ENCODE measurements at regions not wholly inside any gene's neighbourhood (a gene's known extent, or its start where the extent isn't known, plus 50 kb on each side); places are given as distances from the start of the nearest gene placed in this dataset.
A peak's percentile ranks its signal among the peaks of the same experiment; 100 is the strongest.

DNA sequence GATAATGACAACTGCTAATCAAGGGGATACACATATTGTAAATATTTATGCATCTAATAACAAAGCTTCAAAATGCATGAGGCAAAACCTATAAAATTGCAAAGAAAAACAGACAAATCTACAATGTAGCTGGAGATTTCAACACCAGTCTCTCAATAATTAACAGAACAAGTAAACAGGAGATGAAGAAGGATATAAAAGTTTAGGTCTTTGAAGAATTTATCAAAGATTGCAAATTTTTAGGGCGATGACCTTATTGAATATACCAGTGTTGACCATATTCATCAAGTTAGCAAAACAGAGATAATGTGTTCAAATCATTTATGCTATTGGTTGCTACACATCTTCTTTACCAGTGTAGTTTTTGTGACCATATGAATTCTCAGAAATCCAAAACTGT, 237.8 kb upstream of the SGK1 start:
- no peak overlapping the region for H3K4me3 ChIP-seq (ENCODE audit: low read length in 2 of 2)
- no peak overlapping the region for H3K4ac ChIP-seq (ENCODE audit: low read length)
- no peak overlapping the region for H2BK120ac ChIP-seq (ENCODE audit: low read depth, low read length)
- H4K8ac ChIP-seq (ENCODE audit: low read depth, low read length), result no peak overlapping the region
- no peak overlapping the region for H2BK5ac ChIP-seq (ENCODE audit: low read length)
- H3K9me3 ChIP-seq (replicated peaks in 1 of 2; ENCODE audit: control insufficient read depth in 2 of 2, insufficient read depth in 1 of 2, low read depth in 1 of 2, low read length in 2 of 2), result no peaks in the 10 kb centered on the region
- DNase-seq (ENCODE audit: low spot score), result no peak
- H3K27me3 ChIP-seq (ENCODE audit: control insufficient read depth in 3 of 3, insufficient read depth in 3 of 3, low read depth in 1 of 3, low read length in 3 of 3), result no peaks in the 10 kb centered on the region
- no peak overlapping the region for H2AK5ac ChIP-seq (ENCODE audit: low read depth, low read length)
- no peak overlapping the region for H3K18ac ChIP-seq (ENCODE audit: low read length)
- no peak overlapping the region for H2BK15ac ChIP-seq (ENCODE audit: low read length)
- H2AFZ ChIP-seq (ENCODE audit: low read length), result no peak overlapping the region
- H3K4me2 ChIP-seq (ENCODE audit: insufficient read depth, low read length, poor library complexity, severe bottlenecking), result no peak overlapping the region
- no peak overlapping the region for H3K27ac ChIP-seq (replicated peaks; ENCODE audit: low read length)
- no peaks in the 10 kb centered on the region for H3K79me1 ChIP-seq (ENCODE audit: low read depth, low read length)
- H3K23ac ChIP-seq (ENCODE audit: low read depth, low read length, poor library complexity), result no peak overlapping the region
- H4K91ac ChIP-seq (ENCODE audit: low read depth, low read length, poor library complexity), result no peak overlapping the region
- no peaks in the 10 kb centered on the region for H3K36me3 ChIP-seq (replicated peaks in 1 of 2; ENCODE audit: control insufficient read depth in 2 of 2, insufficient read depth in 2 of 2, low read length in 2 of 2)
- no CpG with 5 or more reads among the region's 1 CpG for WGBS, 2 donors (ENCODE audit: extremely low coverage in 2 of 2, insufficient read length in 2 of 2, insufficient replicate concordance in 1 of 2)
- H2BK12ac ChIP-seq (ENCODE audit: low read length), result no peak overlapping the region
- H3K14ac ChIP-seq (ENCODE audit: low read length), result no peak overlapping the region
- no peak overlapping the region for H3K9ac ChIP-seq (ENCODE audit: low read depth, low read length, poor library complexity)
- H3K4me1 ChIP-seq (ENCODE audit: control insufficient read depth in 2 of 2, insufficient read depth in 1 of 2, low read depth in 1 of 2, low read length in 2 of 2), result peaks cover 0 to 11% of the 10 kb centered on the region in 2 donors

DNA sequence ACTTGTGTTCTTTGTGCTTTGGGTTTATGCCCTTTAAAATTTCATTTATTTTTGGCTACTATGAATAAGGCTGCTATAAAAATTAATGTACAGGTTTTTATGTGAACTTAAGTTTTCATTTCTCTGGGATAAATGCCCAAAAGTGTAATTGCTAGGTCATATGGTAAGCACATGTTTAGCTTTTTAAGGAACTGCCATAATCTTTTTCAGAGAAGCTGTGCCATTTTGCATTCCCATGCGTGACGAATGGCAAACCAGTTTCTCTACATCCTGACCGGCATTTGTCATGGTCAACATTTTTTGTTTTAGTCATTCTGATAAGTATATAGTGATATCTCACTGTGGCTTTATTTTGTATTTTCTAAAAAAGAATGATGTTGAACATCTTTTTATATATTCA, 236.0 kb upstream of the SGK1 start:
- Histone ChIP-seq H2BK5ac (ENCODE audit: low read length) (no peak overlapping the region), H3K14ac (ENCODE audit: low read length) (no peak overlapping the region), H3K27me3 (ENCODE audit: control insufficient read depth in 3 of 3, insufficient read depth in 3 of 3, low read depth in 1 of 3, low read length in 3 of 3) (no peaks in the 10 kb centered on the region), H2AFZ (ENCODE audit: low read length) (no peak overlapping the region), H3K36me3 (replicated peaks in 1 of 2; ENCODE audit: control insufficient read depth in 2 of 2, insufficient read depth in 2 of 2, low read length in 2 of 2) (no peaks in the 10 kb centered on the region), H4K8ac (ENCODE audit: low read depth, low read length) (no peak overlapping the region), H3K4me2 (ENCODE audit: insufficient read depth, low read length, poor library complexity, severe bottlenecking) (no peak overlapping the region), H3K27ac (replicated peaks; ENCODE audit: low read length) (no peak overlapping the region), H3K4me3 (ENCODE audit: low read length in 2 of 2) (no peak overlapping the region), H2BK12ac (ENCODE audit: low read length) (no peak overlapping the region), H3K18ac (ENCODE audit: low read length) (no peak overlapping the region), H2BK120ac (ENCODE audit: low read depth, low read length) (no peak overlapping the region), H4K91ac (ENCODE audit: low read depth, low read length, poor library complexity) (no peak overlapping the region), H3K9ac (ENCODE audit: low read depth, low read length, poor library complexity) (no peak overlapping the region), H2AK5ac (ENCODE audit: low read depth, low read length) (no peak overlapping the region), H3K4ac (ENCODE audit: low read length) (no peak overlapping the region), H3K23ac (ENCODE audit: low read depth, low read length, poor library complexity) (no peak overlapping the region), H3K79me1 (ENCODE audit: low read depth, low read length) (no peaks in the 10 kb centered on the region), H3K9me3 (replicated peaks in 1 of 2; ENCODE audit: control insufficient read depth in 2 of 2, insufficient read depth in 1 of 2, low read depth in 1 of 2, low read length in 2 of 2) (no peaks in the 10 kb centered on the region), H3K4me1 (ENCODE audit: control insufficient read depth in 2 of 2, insufficient read depth in 1 of 2, low read depth in 1 of 2, low read length in 2 of 2) (peaks cover 0 to 15% of the 10 kb centered on the region in 2 donors), H2BK15ac (ENCODE audit: low read length) (no peak overlapping the region)
- no CpG with 5 or more reads among the region's 3 CpGs for WGBS, 2 donors (ENCODE audit: extremely low coverage in 2 of 2, insufficient read length in 2 of 2, insufficient replicate concordance in 1 of 2)
- no peak for DNase-seq (ENCODE audit: low spot score)

DNA sequence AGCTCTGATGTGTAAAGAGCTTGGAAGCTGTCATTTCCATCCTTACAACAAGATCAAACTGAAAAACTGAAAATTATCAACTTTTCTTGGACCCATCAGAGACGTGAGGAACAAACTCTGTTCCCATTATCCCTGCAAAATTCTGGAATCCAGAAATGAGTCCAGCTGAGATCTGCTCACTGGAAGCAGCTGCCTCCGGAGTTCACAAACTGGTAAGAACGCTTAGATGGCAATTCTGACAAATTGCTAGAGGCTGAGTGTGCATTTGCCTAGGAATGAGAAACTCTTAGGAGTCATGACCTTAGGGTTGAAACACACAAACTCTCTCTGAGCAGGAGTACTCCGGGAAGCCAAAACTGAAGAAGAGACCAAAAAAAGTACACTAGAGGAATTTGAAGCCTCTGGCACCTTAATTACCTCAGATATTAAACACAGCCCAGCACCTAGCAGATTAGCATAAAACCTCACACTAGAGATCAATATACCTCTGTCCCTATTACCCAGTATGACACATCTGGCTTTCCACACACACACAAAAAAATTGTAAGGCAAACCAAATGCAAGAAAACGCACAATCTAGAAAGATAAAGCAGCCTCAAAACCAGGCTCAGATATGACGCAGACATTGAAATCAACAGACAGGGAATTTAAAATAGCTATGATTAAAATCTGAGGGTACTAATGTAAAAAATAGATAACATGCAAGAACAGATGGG, 233.5 kb upstream of the SGK1 start:
- Histone ChIP-seq H4K91ac (ENCODE audit: low read depth, low read length, poor library complexity) (no peak overlapping the region), H2AFZ (ENCODE audit: low read length) (peak overlapping the region; percentile 37), H2BK12ac (ENCODE audit: low read length) (no peak overlapping the region), H2BK15ac (ENCODE audit: low read length) (no peak overlapping the region), H3K27ac (replicated peaks; ENCODE audit: low read length) (no peak overlapping the region), H3K23ac (ENCODE audit: low read depth, low read length, poor library complexity) (no peak overlapping the region), H3K4me2 (ENCODE audit: insufficient read depth, low read length, poor library complexity, severe bottlenecking) (no peak overlapping the region), H3K27me3 (ENCODE audit: control insufficient read depth in 3 of 3, insufficient read depth in 3 of 3, low read depth in 1 of 3, low read length in 3 of 3) (no peaks in the 10 kb centered on the region), H2AK5ac (ENCODE audit: low read depth, low read length) (no peak overlapping the region), H3K4ac (ENCODE audit: low read length) (no peak overlapping the region), H3K4me1 (ENCODE audit: control insufficient read depth in 2 of 2, insufficient read depth in 1 of 2, low read depth in 1 of 2, low read length in 2 of 2) (peaks cover 0 to 15% of the 10 kb centered on the region in 2 donors), H3K9ac (ENCODE audit: low read depth, low read length, poor library complexity) (no peak overlapping the region), H3K4me3 (ENCODE audit: low read length in 2 of 2) (no peak overlapping the region), H2BK120ac (ENCODE audit: low read depth, low read length) (no peak overlapping the region), H3K18ac (ENCODE audit: low read length) (no peak overlapping the region), H3K79me1 (ENCODE audit: low read depth, low read length) (no peaks in the 10 kb centered on the region), H2BK5ac (ENCODE audit: low read length) (no peak overlapping the region), H3K9me3 (replicated peaks in 1 of 2; ENCODE audit: control insufficient read depth in 2 of 2, insufficient read depth in 1 of 2, low read depth in 1 of 2, low read length in 2 of 2) (no peaks in the 10 kb centered on the region), H4K8ac (ENCODE audit: low read depth, low read length) (no peak overlapping the region), H3K14ac (ENCODE audit: low read length) (no peak overlapping the region), H3K36me3 (replicated peaks in 1 of 2; ENCODE audit: control insufficient read depth in 2 of 2, insufficient read depth in 2 of 2, low read length in 2 of 2) (no peaks in the 10 kb centered on the region)
- no CpG with 5 or more reads among the region's 6 CpGs for WGBS, 2 donors (ENCODE audit: extremely low coverage in 2 of 2, insufficient read length in 2 of 2, insufficient replicate concordance in 1 of 2)
- no peak for DNase-seq (ENCODE audit: low spot score)

DNA sequence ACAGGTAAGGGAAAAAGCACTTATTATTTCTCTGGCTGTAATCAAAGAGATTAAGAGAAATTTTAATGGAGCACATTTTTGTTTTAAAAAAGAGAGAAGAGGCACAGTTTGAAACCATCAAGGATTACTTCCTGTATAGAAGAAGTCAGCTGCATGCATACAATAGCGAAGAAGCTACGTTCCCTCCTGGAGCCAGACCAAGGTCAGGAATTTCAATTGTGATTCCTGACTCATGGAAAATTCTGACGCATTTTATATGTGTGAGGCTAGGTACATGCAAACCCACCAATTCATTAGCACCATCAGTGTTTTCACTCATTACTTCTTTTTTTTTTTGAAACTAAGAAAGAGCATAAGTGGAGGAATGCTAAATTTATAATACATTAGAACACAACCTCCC, 232.7 kb upstream of the SGK1 start:
- Histone ChIP-seq H3K27ac (replicated peaks; ENCODE audit: low read length) (no peak overlapping the region), H3K18ac (ENCODE audit: low read length) (no peak overlapping the region), H3K4me3 (ENCODE audit: low read length in 2 of 2) (no peak overlapping the region), H4K8ac (ENCODE audit: low read depth, low read length) (no peak overlapping the region), H3K4me2 (ENCODE audit: insufficient read depth, low read length, poor library complexity, severe bottlenecking) (no peak overlapping the region), H3K4me1 (ENCODE audit: control insufficient read depth in 2 of 2, insufficient read depth in 1 of 2, low read depth in 1 of 2, low read length in 2 of 2) (peaks cover 0 to 15% of the 10 kb centered on the region in 2 donors), H4K91ac (ENCODE audit: low read depth, low read length, poor library complexity) (no peak overlapping the region), H2BK12ac (ENCODE audit: low read length) (no peak overlapping the region), H3K4ac (ENCODE audit: low read length) (no peak overlapping the region), H3K36me3 (replicated peaks in 1 of 2; ENCODE audit: control insufficient read depth in 2 of 2, insufficient read depth in 2 of 2, low read length in 2 of 2) (no peaks in the 10 kb centered on the region), H3K79me1 (ENCODE audit: low read depth, low read length) (no peaks in the 10 kb centered on the region), H3K9ac (ENCODE audit: low read depth, low read length, poor library complexity) (no peak overlapping the region), H3K23ac (ENCODE audit: low read depth, low read length, poor library complexity) (no peak overlapping the region), H2AFZ (ENCODE audit: low read length) (no peak overlapping the region), H3K27me3 (ENCODE audit: control insufficient read depth in 3 of 3, insufficient read depth in 3 of 3, low read depth in 1 of 3, low read length in 3 of 3) (no peaks in the 10 kb centered on the region), H2BK15ac (ENCODE audit: low read length) (no peak overlapping the region), H3K14ac (ENCODE audit: low read length) (no peak overlapping the region), H3K9me3 (replicated peaks in 1 of 2; ENCODE audit: control insufficient read depth in 2 of 2, insufficient read depth in 1 of 2, low read depth in 1 of 2, low read length in 2 of 2) (no peaks in the 10 kb centered on the region), H2AK5ac (ENCODE audit: low read depth, low read length) (no peak overlapping the region), H2BK5ac (ENCODE audit: low read length) (no peak overlapping the region), H2BK120ac (ENCODE audit: low read depth, low read length) (no peak overlapping the region)
- DNase-seq (ENCODE audit: low spot score), result no peak
- WGBS, 2 donors (ENCODE audit: extremely low coverage in 2 of 2, insufficient read length in 2 of 2, insufficient replicate concordance in 1 of 2), result no CpG with 5 or more reads among the region's 3 CpGs

Measured in neuronal stem cell (in vitro differentiated cells).